GM19372 (cell line): ENCODE measurements at regions not wholly inside any gene's neighbourhood (a gene's known extent, or its start where the extent isn't known, plus 50 kb on each side); places are given as distances from the start of the nearest gene placed in this dataset.

Experiments used
- ATAC-seq: cut with Tn5 transposase; IDR thresholded peaks from one replicate; pipeline ENCODE4 v1.9.1; 2021; ENCODE audit warnings: mild to moderate bottlenecking, low read depth, moderate library complexity; ENCODE audit not compliant: unreplicated experiment

GRCh38 chr1:217315346-217315745 lies 315.5 kb downstream of the GPATCH2 start:
- ATAC-seq = no peak

GRCh38 chr1:217313096-217313495 lies 317.8 kb downstream of the GPATCH2 start:
- no peak for ATAC-seq

GRCh38 chr1:217311766-217312165 lies 319.1 kb downstream of the GPATCH2 start:
- ATAC-seq = no peak

GRCh38 chr1:217311269-217311668 lies 319.6 kb downstream of the GPATCH2 start:
- no peak for ATAC-seq

GRCh38 chr1:217281332-217281731 lies 349.6 kb downstream of the GPATCH2 start:
- ATAC-seq = no peak

- no peak for ATAC-seq
Observed at GRCh38 chr1:217275655-217276398, 355.1 kb downstream of the GPATCH2 start.

- no peak for ATAC-seq
Observed at GRCh38 chr1:217274927-217275654, 355.8 kb downstream of the GPATCH2 start.

- no peak for ATAC-seq
Observed at GRCh38 chr1:217274416-217274815, 356.5 kb downstream of the GPATCH2 start.

- ATAC-seq = no peak
Observed at GRCh38 chr1:217273866-217274265, 357.0 kb downstream of the GPATCH2 start.

- ATAC-seq = no peak
Observed at GRCh38 chr1:217272385-217272784, 358.5 kb downstream of the GPATCH2 start.

- no peak for ATAC-seq
Observed at GRCh38 chr1:217270101-217270500, 360.8 kb downstream of the GPATCH2 start.

GRCh38 chr1:217268058-217268457 lies 362.8 kb downstream of the GPATCH2 start:
- ATAC-seq = no peak

- no peak for ATAC-seq
Observed at GRCh38 chr1:217261636-217262035, 369.3 kb downstream of the GPATCH2 start.

GRCh38 chr1:217260676-217261075 lies 370.2 kb downstream of the GPATCH2 start:
- no peak for ATAC-seq

GRCh38 chr1:217253985-217254384 lies 376.9 kb downstream of the GPATCH2 start:
- ATAC-seq = no peak

GRCh38 chr1:217253351-217253750 lies 377.5 kb downstream of the GPATCH2 start:
- ATAC-seq = no peak

GRCh38 chr1:217251121-217251520 lies 379.8 kb downstream of the GPATCH2 start:
- ATAC-seq = no peak

- ATAC-seq = no peak
Observed at GRCh38 chr1:217249857-217250256, 381.0 kb downstream of the GPATCH2 start.

- no peak for ATAC-seq
Observed at GRCh38 chr1:217244971-217245370, 385.9 kb downstream of the GPATCH2 start.

- no peak for ATAC-seq
Observed at GRCh38 chr1:217240656-217241055, 390.2 kb downstream of the GPATCH2 start.

GRCh38 chr1:217238945-217239344 lies 391.9 kb downstream of the GPATCH2 start:
- ATAC-seq = no peak

- ATAC-seq = no peak
Observed at GRCh38 chr1:217230412-217230811, 400.5 kb downstream of the GPATCH2 start.
